ENCODE measurements at regions not wholly inside any gene's neighbourhood (a gene's known extent, or its start where the extent isn't known, plus 50 kb on each side); places are given as distances from the start of the nearest gene placed in this dataset.

DNA sequence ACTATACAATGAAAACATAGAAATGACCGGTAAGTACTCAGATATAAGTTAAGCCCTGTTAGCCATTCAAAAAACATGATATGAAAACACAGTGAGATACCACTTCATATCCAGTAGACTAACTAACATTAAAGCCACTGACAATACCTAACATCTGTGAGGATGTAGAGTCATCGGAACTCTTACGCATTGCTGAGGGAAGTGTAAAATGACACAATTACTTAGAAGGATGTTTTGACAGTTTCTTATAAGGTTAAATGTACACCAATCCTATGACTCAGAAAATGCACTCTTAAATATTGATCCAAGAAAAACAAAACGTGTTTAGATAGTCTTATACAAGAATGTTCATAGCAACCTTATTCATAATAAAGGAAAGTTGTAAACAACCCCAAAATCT, 782.9 kb downstream of the BCL11B start:
- POLR2A ChIA-PET = no interaction called here

DNA sequence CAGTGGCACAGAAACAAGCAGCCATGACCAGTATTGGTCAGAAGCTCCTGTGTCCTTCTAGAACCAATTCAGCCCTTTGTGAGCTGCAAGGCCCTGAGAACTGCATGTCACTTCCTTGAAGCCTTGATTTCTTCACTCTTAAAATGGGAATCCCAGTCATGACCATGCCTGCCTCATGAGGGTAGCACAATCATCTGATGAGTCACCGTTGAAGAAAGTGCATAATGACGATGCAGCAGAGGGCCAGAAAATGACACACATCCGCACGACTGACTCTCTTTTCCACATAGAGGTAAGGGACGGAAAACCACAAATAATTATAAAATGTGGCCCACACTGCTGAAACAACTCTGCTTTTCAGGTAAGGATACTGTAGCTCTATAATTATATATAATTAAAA, 777.4 kb downstream of the BCL11B start:
- Histone ChIP-seq H3K36me3 (ENCODE audit: control insufficient read depth, insufficient read depth, low read length) (no peaks in the 10 kb centered on the region), H3K27me3 (ENCODE audit: control insufficient read depth, insufficient read depth, low read length) (no peaks in the 10 kb centered on the region), H3K4me3 (ENCODE audit: low read depth, low read length) (no peak overlapping the region)
- CTCF ChIA-PET = no interaction called here
- no peak for DNase-seq (ENCODE audit: low read depth)
- POLR2A ChIA-PET = no interaction called here
- TF ChIP-seq, protein P1, sequence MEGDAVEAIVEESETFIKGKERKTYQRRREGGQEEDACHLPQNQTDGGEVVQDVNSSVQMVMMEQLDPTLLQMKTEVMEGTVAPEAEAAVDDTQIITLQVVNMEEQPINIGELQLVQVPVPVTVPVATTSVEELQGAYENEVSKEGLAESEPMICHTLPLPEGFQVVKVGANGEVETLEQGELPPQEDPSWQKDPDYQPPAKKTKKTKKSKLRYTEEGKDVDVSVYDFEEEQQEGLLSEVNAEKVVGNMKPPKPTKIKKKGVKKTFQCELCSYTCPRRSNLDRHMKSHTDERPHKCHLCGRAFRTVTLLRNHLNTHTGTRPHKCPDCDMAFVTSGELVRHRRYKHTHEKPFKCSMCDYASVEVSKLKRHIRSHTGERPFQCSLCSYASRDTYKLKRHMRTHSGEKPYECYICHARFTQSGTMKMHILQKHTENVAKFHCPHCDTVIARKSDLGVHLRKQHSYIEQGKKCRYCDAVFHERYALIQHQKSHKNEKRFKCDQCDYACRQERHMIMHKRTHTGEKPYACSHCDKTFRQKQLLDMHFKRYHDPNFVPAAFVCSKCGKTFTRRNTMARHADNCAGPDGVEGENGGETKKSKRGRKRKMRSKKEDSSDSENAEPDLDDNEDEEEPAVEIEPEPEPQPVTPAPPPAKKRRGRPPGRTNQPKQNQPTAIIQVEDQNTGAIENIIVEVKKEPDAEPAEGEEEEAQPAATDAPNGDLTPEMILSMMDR (IDR thresholded peaks at IDR 0.05; ENCODE audit: insufficient read depth, low read depth, low read length) = no peak

More for the DNA sequence above, 782.9 kb downstream of the BCL11B start:
- DNase-seq (ENCODE audit: low read depth) = no peak
- TF ChIP-seq, protein P1 (IDR thresholded peaks at IDR 0.05; ENCODE audit: insufficient read depth, low read depth, low read length) = no peak
- CTCF ChIA-PET = no interaction called here
- no peaks in the 10 kb centered on the region for H3K27me3 ChIP-seq (ENCODE audit: control insufficient read depth, insufficient read depth, low read length)
- H3K4me3 ChIP-seq (ENCODE audit: low read depth, low read length) = no peak overlapping the region
- no peaks in the 10 kb centered on the region for H3K36me3 ChIP-seq (ENCODE audit: control insufficient read depth, insufficient read depth, low read length)

DNA sequence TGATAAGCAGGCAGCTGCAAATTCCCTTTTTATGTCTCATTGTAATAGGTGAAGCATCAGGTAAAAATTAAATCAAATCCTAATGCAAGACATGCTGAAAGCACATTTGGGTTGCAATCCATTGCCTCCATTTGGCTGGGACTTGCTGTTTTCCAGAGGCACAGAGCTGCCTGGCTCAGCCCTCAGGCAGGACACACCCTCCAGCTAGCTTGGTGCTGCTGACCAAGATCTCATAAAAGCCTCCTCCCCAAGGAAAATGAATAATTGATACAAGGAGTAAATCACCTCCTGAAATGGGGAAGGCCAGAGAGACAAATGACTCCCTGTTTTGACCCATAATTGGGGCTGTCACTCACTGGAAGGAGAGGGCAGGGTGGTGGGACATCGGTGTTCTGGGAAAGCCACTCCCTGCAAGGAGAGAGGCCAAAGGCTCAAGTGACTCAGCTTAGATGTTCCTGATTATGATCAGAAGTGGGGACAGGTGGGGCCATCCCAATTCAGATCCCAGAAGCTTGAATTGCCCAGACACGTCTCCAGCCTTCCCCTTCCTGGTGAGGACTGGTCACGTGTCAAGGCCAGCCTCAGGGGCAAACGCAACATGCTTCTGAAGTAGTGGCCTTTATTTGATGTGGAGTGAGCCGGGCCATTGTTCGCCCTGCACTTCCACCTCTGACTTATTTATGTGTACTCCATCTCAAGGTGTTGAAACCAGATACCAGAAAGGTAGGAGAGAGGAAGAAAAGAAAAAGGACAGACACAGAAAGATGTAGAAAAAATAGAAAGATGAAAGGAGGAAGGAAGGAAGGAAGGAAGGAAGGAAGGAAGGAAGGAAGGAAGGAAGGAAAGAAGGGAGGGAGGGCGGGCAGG, 773.7 kb downstream of the BCL11B start:
- Histone ChIP-seq H3K36me3 (ENCODE audit: control insufficient read depth, insufficient read depth, low read length) (no peaks in the 10 kb centered on the region), H3K27me3 (ENCODE audit: control insufficient read depth, insufficient read depth, low read length) (no peaks in the 10 kb centered on the region), H3K4me3 (ENCODE audit: low read depth, low read length) (no peak overlapping the region)
- ChIA-PET POLR2A (no interaction called here), CTCF (no interaction called here)
- TF ChIP-seq, protein P1 (IDR thresholded peaks at IDR 0.05; ENCODE audit: insufficient read depth, low read depth, low read length) = no peak
- no peak for DNase-seq (ENCODE audit: low read depth)

DNA sequence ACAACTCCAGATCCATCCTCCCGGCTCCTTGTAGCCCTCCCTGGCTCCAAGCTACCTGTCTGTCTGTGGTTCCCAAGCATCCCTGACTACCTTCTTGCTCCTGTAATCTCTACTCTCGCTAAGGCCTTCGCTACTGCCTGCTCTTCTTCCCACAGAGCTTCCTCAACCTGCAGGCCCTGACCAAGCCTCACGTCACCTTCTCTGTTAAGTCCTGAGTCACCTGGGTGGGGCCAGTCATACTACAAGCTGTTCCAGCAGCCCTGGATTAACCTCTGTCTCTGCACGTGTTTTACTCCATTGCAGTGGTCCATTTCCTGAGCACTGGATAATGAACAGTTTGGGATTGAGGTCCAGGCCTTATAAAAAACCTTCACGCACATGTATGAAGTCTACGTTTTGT, 770.7 kb downstream of the BCL11B start:
- no peak for DNase-seq (ENCODE audit: low read depth)
- H3K27me3 ChIP-seq (ENCODE audit: control insufficient read depth, insufficient read depth, low read length) = no peaks in the 10 kb centered on the region
- TF ChIP-seq, protein P1 (IDR thresholded peaks at IDR 0.05; ENCODE audit: insufficient read depth, low read depth, low read length) = no peak
- no peaks in the 10 kb centered on the region for H3K36me3 ChIP-seq (ENCODE audit: control insufficient read depth, insufficient read depth, low read length)
- ChIA-PET POLR2A (no interaction called here), CTCF (no interaction called here)
- no peak overlapping the region for H3K4me3 ChIP-seq (ENCODE audit: low read depth, low read length)

DNA sequence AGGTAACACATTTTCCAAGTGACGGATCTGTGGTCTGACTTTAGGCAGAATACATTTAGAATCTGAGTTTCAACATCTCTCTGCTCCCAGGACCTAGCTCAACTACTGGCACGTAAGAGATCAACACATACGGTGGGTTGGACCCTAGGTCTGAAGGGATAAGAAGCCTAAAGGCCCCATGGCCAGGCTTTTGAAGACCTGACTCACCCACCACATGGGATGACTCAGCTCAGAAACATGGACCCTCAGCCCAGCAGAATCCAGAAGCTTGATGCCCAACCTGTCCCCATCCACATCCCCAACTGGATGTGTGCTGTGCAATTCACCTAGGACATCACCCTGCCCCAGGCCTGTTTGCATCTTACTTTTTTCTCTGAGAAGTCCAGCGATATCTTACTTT, 770.2 kb downstream of the BCL11B start:
- POLR2A ChIA-PET = no interaction called here
- no peaks in the 10 kb centered on the region for H3K36me3 ChIP-seq (ENCODE audit: control insufficient read depth, insufficient read depth, low read length)
- H3K4me3 ChIP-seq (ENCODE audit: low read depth, low read length) = no peak overlapping the region
- no peak for DNase-seq (ENCODE audit: low read depth)
- H3K27me3 ChIP-seq (ENCODE audit: control insufficient read depth, insufficient read depth, low read length) = no peaks in the 10 kb centered on the region
- TF ChIP-seq, protein P1 (IDR thresholded peaks at IDR 0.05; ENCODE audit: insufficient read depth, low read depth, low read length) = no peak
- CTCF ChIA-PET = no interaction called here
